ES-I3 (cell line): ENCODE measurements at regions not wholly inside any gene's neighbourhood (a gene's known extent, or its start where the extent isn't known, plus 50 kb on each side); places are given as distances from the start of the nearest gene placed in this dataset.
"Not testable (repeated sequence)": the region's sequence is repeated elsewhere in the genome, so short reads cannot be mapped to it uniquely, and the experiment has no call there.

Experiments
- H3K36me3 ChIP-seq: 2 replicates; pipeline ENCODE4 v1.6.1; 2013; ENCODE audit warnings: mild to moderate bottlenecking, low read length, control low read depth, moderate library complexity; ENCODE audit not compliant: insufficient read depth
- H3K4me1 ChIP-seq: 2 replicates; pipeline ENCODE4 v1.6.1; 2013; ENCODE audit warnings: mild to moderate bottlenecking, control low read depth, low read length; ENCODE audit not compliant: insufficient read depth
- H3K9ac ChIP-seq: 2 replicates; pipeline ENCODE4 v1.6.1; 2013; ENCODE audit warnings: low read depth, mild to moderate bottlenecking, low read length, moderate library complexity
- H3K9me3 ChIP-seq: 2 replicates; pipeline ENCODE4 v1.6.1; 2013; ENCODE audit warnings: mild to moderate bottlenecking, low read length, moderate library complexity; ENCODE audit not compliant: control insufficient read depth, insufficient read depth

- Histone ChIP-seq H3K9ac (no peak overlapping the region), H3K9me3 (peaks cover 5% of the 10 kb centered on the region; the same call in 1 of the 2 replicates), H3K36me3 (no peaks in the 10 kb centered on the region), H3K4me1 (0 out of 2 replicates have a peak, but pooled peaks cover 7% of the 10 kb centered on the region)
Observed at GRCh38 chr20:48002517-48002970, 217.3 kb upstream of the SULF2 start.

DNA sequence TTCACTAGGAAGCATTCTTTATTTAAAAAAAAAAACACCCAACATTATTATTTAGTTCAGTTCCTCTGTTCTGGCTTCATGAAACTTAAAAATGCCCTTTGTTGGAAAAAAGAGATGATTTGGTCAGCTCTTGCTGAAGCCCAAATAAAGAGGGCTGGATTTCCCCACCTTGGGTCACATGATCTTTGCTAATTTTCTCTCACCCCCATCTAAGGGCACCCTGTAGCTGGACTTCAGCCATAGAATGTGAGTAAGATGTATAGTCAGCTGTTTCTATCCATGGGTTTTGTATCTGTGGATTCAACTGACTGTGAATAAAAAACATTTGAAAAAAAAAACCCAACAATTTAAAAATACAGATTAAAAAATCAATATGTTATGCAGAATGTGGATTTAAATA is 213.9 kb upstream of the SULF2 start:
- Histone ChIP-seq H3K9me3 (peaks cover 7% of the 10 kb centered on the region), H3K36me3 (no peaks in the 10 kb centered on the region), H3K4me1 (peaks cover 10% of the 10 kb centered on the region; the same call in 1 of the 2 replicates), H3K9ac (no peak overlapping the region)

DNA sequence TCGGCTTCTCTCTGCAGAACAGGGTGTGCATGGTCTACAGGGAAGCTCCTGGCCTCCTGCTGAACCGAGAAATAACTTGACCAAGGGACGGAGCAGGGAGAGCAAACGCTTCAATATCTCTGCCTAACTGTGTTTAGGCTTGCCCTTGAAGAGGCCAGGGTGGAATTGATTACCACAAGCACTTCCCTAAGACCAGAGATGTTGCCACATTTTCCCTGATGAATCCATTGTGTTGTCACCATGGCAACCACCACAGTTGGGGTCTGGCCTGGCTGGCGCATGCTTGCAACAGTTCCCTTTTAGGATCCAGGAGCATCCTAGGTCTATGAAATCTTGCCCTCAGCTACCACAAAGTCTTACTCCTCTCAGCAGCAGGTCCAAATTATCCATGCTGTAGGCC is 213.5 kb upstream of the SULF2 start:
- peaks cover 11% of the 10 kb centered on the region for H3K9me3 ChIP-seq
- no peaks in the 10 kb centered on the region for H3K36me3 ChIP-seq
- H3K4me1 ChIP-seq, result peaks cover 10% of the 10 kb centered on the region; the same call in 1 of the 2 replicates
- H3K9ac ChIP-seq, result no peak overlapping the region

DNA sequence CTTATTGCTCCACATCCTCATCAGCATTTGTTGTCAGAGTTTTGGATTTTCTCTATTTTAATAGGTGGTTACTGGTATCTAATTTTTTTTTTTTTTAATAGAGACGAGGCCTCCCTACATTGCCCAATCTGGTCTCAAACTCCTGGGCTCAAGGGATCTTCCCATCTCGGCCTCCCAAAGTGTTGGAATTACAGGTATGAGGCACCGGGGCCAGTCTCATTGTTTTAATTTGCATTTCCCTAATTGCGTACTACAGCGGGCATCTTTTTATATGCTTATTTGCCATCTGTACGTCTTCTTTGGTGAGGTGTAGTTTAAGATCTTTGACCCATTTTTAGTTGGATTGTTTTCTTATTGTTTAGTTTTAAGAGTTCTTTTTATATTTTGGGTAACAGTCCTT is 210.4 kb upstream of the SULF2 start:
- H3K36me3 ChIP-seq, result no peaks in the 10 kb centered on the region
- peaks cover 25% of the 10 kb centered on the region for H3K9me3 ChIP-seq
- H3K4me1 ChIP-seq, result peaks cover 3% of the 10 kb centered on the region; the same call in 1 of the 2 replicates

GRCh38 chr20:47993817-47994216 is 208.5 kb upstream of the SULF2 start:
- no peaks in the 10 kb centered on the region for H3K36me3 ChIP-seq
- H3K9ac ChIP-seq, result no peak overlapping the region
- peaks cover 3% of the 10 kb centered on the region; the same call in 1 of the 2 replicates for H3K4me1 ChIP-seq
- peaks cover 25% of the 10 kb centered on the region for H3K9me3 ChIP-seq

More for the DNA sequence above, 210.4 kb upstream of the SULF2 start:
- H3K9ac ChIP-seq, result no peak overlapping the region

DNA sequence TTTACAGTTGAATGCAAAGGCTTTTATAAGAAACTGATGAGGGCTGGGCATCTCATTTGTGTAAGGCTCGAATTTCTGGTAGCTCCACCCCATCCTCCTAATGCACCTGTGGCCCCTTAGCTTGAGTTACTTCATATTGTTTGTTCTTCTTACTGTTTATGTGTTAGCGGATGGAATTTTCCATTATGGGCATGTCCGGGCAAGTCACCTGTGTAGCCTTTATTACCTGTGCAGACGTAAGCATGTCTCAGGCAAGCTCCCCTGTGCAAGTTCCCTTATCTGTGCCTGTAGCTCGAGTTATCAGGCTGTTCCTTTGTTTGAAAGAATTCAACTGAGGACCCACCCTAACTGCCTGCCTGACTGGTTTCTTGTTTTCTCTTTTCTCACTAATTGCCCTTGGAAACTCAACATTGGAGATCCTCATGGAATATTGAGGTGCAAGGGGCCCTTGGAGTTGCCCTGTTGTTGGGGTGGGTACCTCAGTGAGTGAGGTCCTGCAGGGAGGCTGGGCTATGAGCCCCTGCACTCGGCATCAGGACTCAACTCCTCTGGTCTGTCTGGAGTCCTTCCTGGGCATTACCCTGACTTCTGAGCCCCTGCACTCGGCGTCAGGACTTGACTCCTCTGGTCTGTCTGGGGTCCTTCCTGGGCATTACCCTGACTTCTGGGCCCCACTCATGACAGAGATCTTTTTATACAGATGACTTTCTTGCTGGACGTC is 207.9 kb upstream of the SULF2 start:
- Histone ChIP-seq H3K9me3 (peaks cover 25% of the 10 kb centered on the region), H3K4me1 (peaks cover 3% of the 10 kb centered on the region; the same call in 1 of the 2 replicates), H3K36me3 (no peaks in the 10 kb centered on the region), H3K9ac (no peak overlapping the region)

DNA sequence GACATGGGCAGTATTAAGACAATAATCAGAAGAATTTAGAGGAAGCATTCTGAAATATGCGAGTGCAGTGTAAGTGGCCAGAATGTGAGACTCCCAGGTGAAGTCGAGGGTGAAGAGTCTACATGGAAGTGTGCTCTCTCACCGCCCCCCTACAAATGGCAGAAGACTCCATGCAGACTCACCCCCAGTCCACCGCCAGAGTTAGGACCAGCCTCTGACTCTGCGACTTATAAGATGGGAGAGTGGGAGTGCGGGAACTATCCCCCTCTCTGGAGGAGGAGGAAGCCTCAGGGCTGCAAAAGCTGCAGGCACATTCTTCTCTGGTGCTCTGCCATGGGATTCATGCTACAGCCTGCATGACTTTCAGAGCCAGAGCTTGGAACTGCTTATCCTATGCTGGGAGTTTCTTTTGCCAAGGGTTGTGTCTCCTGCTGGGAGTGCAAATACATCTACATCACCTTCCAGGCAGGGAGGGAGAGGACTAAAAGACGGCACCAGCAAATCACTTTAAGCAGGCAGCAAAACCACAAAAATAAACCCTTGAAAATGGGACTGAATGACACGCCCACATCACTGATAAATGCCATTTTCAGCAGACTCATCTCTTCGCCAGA is 206.7 kb upstream of the SULF2 start:
- Histone ChIP-seq H3K4me1 (peaks cover 3% of the 10 kb centered on the region; the same call in 1 of the 2 replicates), H3K9me3 (peaks cover 25% of the 10 kb centered on the region), H3K9ac (no peak overlapping the region), H3K36me3 (no peaks in the 10 kb centered on the region)

DNA sequence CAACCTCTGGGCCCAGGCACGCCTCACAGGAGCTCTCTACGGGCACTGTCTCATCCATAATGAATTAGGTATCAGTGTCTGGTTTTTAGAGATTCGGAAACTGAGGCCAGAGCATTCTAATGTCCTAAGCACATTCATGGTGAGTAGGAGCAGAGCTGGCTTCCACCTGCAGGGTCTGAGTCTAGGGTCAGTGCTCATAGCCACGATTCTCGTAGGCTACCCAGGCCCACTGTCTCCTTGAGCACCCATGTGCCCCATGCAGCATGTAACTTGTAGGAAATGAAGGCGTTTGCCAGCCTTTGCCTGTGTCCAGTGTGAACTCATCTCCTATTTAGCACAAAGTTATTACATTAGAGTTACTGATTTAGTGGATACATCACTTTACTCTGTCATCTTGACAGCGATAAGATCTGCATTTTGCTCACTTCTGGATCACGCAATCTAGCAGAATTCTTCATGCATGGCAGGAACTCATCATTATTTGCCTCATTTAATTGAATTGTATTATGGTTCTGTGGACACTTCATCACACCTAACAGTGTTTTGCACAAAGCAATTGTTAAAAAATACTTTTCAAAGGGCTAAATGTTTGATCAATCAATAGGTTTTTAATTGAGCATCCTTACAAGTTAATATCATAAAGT is 205.3 kb upstream of the SULF2 start:
- Histone ChIP-seq H3K9ac (no peak overlapping the region), H3K9me3 (peaks cover 25% of the 10 kb centered on the region), H3K36me3 (no peaks in the 10 kb centered on the region), H3K4me1 (no peaks in the 10 kb centered on the region)

- Histone ChIP-seq H3K9me3 (peaks cover 25% of the 10 kb centered on the region), H3K9ac (no peak overlapping the region), H3K36me3 (no peaks in the 10 kb centered on the region), H3K4me1 (peaks cover 4% of the 10 kb centered on the region; the same call in 1 of the 2 replicates)
Observed at GRCh38 chr20:47989957-47990356, 204.7 kb upstream of the SULF2 start.

- H3K9ac ChIP-seq, result no peak overlapping the region
- no peaks in the 10 kb centered on the region for H3K36me3 ChIP-seq
- peaks cover 6% of the 10 kb centered on the region; the same call in 1 of the 2 replicates for H3K4me1 ChIP-seq
- peaks cover 13% of the 10 kb centered on the region for H3K9me3 ChIP-seq
Observed at GRCh38 chr20:47988676-47989075, 203.4 kb upstream of the SULF2 start.

GRCh38 chr20:47985092-47985850 is 200.0 kb upstream of the SULF2 start:
- Histone ChIP-seq H3K9me3 (no peaks in the 10 kb centered on the region), H3K36me3 (no peaks in the 10 kb centered on the region), H3K4me1 (peaks cover 6% of the 10 kb centered on the region; the same call in 1 of the 2 replicates), H3K9ac (no peak overlapping the region)

GRCh38 chr20:47984437-47984836 is 199.2 kb upstream of the SULF2 start:
- no peaks in the 10 kb centered on the region for H3K36me3 ChIP-seq
- H3K9ac ChIP-seq, result no peak overlapping the region
- no peaks in the 10 kb centered on the region for H3K9me3 ChIP-seq
- peaks cover 6% of the 10 kb centered on the region; the same call in 1 of the 2 replicates for H3K4me1 ChIP-seq

DNA sequence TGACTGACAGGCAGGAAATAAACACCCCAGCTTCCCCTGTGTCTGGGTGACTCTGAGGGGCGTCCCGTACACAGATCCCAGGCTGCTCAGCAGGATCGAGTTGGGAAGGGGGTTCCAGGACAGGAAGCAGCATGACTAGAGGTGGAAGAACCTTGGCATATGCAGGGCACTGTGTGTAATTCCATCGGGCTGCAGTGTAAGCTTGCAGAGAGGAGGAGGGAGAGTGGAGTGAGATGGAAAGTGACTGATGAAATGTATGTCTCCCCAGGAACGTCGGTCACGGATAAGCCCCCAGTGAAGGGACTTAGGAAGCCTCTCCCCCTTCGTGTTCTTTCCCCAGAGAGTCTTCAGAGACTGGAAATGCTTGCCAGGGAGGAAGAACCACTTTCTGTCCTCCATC is 198.4 kb upstream of the SULF2 start:
- not testable (repeated sequence) for H3K36me3 ChIP-seq, H3K9me3 ChIP-seq, H3K9ac ChIP-seq, H3K4me1 ChIP-seq
